WTC11 (cell line): ENCODE measurements at regions not wholly inside any gene's neighbourhood (a gene's known extent, or its start where the extent isn't known, plus 50 kb on each side); places are given as distances from the start of the nearest gene placed in this dataset.

Experiments
- ATAC-seq: fragments of 200-7000 bp; cut with Tn5 transposase; 2 replicates; pipeline ENCODE4 v1.10.0; 2021; ENCODE audit warnings: mild to moderate bottlenecking, moderate library complexity
- CTCF ChIA-PET: fragments of 300-600 bp; sonication (Branson Sonifier 250); formaldehyde crosslinking; loops from one replicate; lab custom pipeline; 2021; ENCODE audit warnings: antibody characterized with exemption; lab: Charles Lee
- POLR2A ChIA-PET: fragments of 350-600 bp; sonication (Branson Sonifier 250); formaldehyde crosslinking; loops from one replicate; lab custom pipeline; 2021; ENCODE audit warnings: antibody characterized with exemption; lab: Charles Lee
- DNase-seq: peaks from one replicate; pipeline ENCODE4 v3.0.0; 2021; ENCODE audit warnings: low spot score
- H3K27ac Mint-ChIP-seq: 2 replicates; pipeline ENCODE4 v1.8.0; 2021; ENCODE audit warnings: mixed read lengths
- H3K27me3 Mint-ChIP-seq: 2 replicates; pipeline ENCODE4 v1.8.0; 2021; ENCODE audit warnings: low read depth, mild to moderate bottlenecking, moderate library complexity, mixed read lengths
- H3K36me3 Mint-ChIP-seq: 2 replicates; pipeline ENCODE4 v1.8.0; 2021; ENCODE audit warnings: mixed read lengths
- H3K4me1 Mint-ChIP-seq: 2 replicates; pipeline ENCODE4 v1.8.0; 2022; ENCODE audit warnings: mixed read lengths
- H3K4me3 Mint-ChIP-seq: 2 replicates; pipeline ENCODE4 v1.8.0; 2021; ENCODE audit warnings: mild to moderate bottlenecking, moderate library complexity, mixed read lengths
- H3K9me3 Mint-ChIP-seq: 2 replicates; pipeline ENCODE4 v1.8.0; 2021; ENCODE audit warnings: mixed read lengths
- CBFB ChIP-seq: sonication (generic); formaldehyde crosslinking; IDR thresholded peaks from 2 replicates; pipeline ENCODE4 v1.8.1; 2022; ENCODE audit warnings: mild to moderate bottlenecking, low read depth, missing genetic modification reagents
- EMX1 ChIP-seq: fragments of 250-450 bp; sonication (Bioruptor Pico); IDR thresholded peaks from 2 replicates; pipeline ENCODE4 v1.8.0; 2021; ENCODE audit warnings: mild to moderate bottlenecking
- FOXJ3 ChIP-seq: sonication (generic); formaldehyde crosslinking; IDR thresholded peaks from 2 replicates; pipeline ENCODE4 v1.9.0; 2021; ENCODE audit warnings: missing genetic modification reagents, mild to moderate bottlenecking, borderline replicate concordance
- FOXK1 ChIP-seq: sonication (generic); formaldehyde crosslinking; IDR thresholded peaks from 2 replicates; pipeline ENCODE4 v1.8.0; 2022; ENCODE audit warnings: mild to moderate bottlenecking, moderate library complexity, missing genetic modification reagents
- GRHL2 ChIP-seq: fragments of 250-450 bp; sonication (Bioruptor Pico); IDR thresholded peaks from 2 replicates; pipeline ENCODE4 v1.8.0; 2022; ENCODE audit warnings: mild to moderate bottlenecking, moderate library complexity; ENCODE audit not compliant: insufficient replicate concordance, severe bottlenecking
- HMGA2 ChIP-seq: fragments of 250-450 bp; sonication (Bioruptor Pico); IDR thresholded peaks from 2 replicates; pipeline ENCODE4 v1.4.0; 2021; ENCODE audit warnings: mild to moderate bottlenecking, moderate library complexity
- JAZF1 ChIP-seq: fragments of 250-450 bp; sonication (Bioruptor Pico); IDR thresholded peaks from 2 replicates; pipeline ENCODE4 v1.9.0; 2021; ENCODE audit warnings: moderate library complexity, mild to moderate bottlenecking, inconsistent platforms
- ZNF423 ChIP-seq: fragments of 250-450 bp; sonication (Bioruptor Pico); IDR thresholded peaks from 2 replicates; pipeline ENCODE4 v2.1.2; 2022; ENCODE audit warnings: mild to moderate bottlenecking, moderate library complexity
- ZNF671 ChIP-seq: fragments of 250-450 bp; sonication (Bioruptor Pico); IDR thresholded peaks from 2 replicates; pipeline ENCODE4 v1.8.0; 2021; ENCODE audit warnings: mild to moderate bottlenecking
- TF ChIP-seq, protein P1 (sequence below): sonication (generic); formaldehyde crosslinking; IDR thresholded peaks from 2 replicates; pipeline ENCODE4 v1.8.1; 2022; ENCODE audit warnings: mild to moderate bottlenecking, missing genetic modification reagents, moderate library complexity, borderline replicate concordance
- TF ChIP-seq, protein P2 (sequence below): sonication (generic); formaldehyde crosslinking; IDR thresholded peaks from 2 replicates; pipeline ENCODE4 v1.8.0; 2022; ENCODE audit warnings: missing genetic modification reagents
- TF ChIP-seq, protein P3 (sequence below): sonication (generic); formaldehyde crosslinking; IDR thresholded peaks from 2 replicates; pipeline ENCODE4 v1.8.1; 2022; ENCODE audit warnings: low read depth, mild to moderate bottlenecking, moderate library complexity, missing genetic modification reagents, borderline replicate concordance
- TF ChIP-seq, protein P4 (sequence below): fragments of 250-450 bp; sonication (Bioruptor Pico); IDR thresholded peaks from 2 replicates; pipeline ENCODE4 v1.9.0; 2021; ENCODE audit warnings: mild to moderate bottlenecking
- TF ChIP-seq, protein P5 (sequence below): sonication (generic); formaldehyde crosslinking; IDR thresholded peaks from 2 replicates; pipeline ENCODE4 v1.8.0; 2022; ENCODE audit warnings: mild to moderate bottlenecking, missing genetic modification reagents
- TF ChIP-seq, protein P6 (sequence below): sonication (generic); formaldehyde crosslinking; IDR thresholded peaks from 2 replicates; pipeline ENCODE4 v1.8.1; 2022; ENCODE audit warnings: mild to moderate bottlenecking, moderate library complexity, missing genetic modification reagents
- TF ChIP-seq, protein P7 (sequence below): sonication (generic); formaldehyde crosslinking; IDR thresholded peaks from 2 replicates; pipeline ENCODE4 v1.8.0; 2023; ENCODE audit warnings: mild to moderate bottlenecking, missing genetic modification reagents

DNA sequence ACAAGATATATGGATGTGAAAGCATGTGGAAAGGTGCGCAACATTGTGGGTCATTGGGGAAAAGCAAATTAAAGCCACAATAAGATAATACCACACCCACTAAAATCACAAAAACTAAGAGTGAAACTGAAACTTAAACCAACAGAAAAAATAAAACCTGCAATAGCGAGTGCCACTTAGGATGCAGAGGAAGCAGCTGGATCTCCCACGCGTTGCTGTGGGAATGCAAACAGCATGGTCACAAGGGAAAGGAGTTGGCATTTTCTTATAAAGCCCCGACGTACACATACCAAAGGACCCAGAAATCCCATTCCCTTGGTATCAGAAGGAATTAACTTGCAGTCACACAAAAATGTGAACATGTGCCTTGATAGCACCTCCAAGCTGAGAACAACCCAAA, 712.0 kb downstream of the TBC1D22A start:
- Mint-ChIP-seq H3K27ac (no peak overlapping the region), H3K4me1 (no peaks in the 10 kb centered on the region), H3K27me3 (peaks cover 5% of the 10 kb centered on the region; the same call in 1 of the 2 replicates), H3K4me3 (no peak overlapping the region), H3K9me3 (peaks cover 52% of the 10 kb centered on the region), H3K36me3 (peaks cover 14% of the 10 kb centered on the region; the same call in 1 of the 2 replicates)
- POLR2A ChIA-PET = no interaction called here
- DNase-seq (no peak), ATAC-seq (no peak)
- no peak for TF ChIP-seq JAZF1
- TF ChIP-seq, protein P1, sequence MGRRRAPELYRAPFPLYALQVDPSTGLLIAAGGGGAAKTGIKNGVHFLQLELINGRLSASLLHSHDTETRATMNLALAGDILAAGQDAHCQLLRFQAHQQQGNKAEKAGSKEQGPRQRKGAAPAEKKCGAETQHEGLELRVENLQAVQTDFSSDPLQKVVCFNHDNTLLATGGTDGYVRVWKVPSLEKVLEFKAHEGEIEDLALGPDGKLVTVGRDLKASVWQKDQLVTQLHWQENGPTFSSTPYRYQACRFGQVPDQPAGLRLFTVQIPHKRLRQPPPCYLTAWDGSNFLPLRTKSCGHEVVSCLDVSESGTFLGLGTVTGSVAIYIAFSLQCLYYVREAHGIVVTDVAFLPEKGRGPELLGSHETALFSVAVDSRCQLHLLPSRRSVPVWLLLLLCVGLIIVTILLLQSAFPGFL (CRISPR knock-in tag) = no peak
- TF ChIP-seq, protein P2, sequence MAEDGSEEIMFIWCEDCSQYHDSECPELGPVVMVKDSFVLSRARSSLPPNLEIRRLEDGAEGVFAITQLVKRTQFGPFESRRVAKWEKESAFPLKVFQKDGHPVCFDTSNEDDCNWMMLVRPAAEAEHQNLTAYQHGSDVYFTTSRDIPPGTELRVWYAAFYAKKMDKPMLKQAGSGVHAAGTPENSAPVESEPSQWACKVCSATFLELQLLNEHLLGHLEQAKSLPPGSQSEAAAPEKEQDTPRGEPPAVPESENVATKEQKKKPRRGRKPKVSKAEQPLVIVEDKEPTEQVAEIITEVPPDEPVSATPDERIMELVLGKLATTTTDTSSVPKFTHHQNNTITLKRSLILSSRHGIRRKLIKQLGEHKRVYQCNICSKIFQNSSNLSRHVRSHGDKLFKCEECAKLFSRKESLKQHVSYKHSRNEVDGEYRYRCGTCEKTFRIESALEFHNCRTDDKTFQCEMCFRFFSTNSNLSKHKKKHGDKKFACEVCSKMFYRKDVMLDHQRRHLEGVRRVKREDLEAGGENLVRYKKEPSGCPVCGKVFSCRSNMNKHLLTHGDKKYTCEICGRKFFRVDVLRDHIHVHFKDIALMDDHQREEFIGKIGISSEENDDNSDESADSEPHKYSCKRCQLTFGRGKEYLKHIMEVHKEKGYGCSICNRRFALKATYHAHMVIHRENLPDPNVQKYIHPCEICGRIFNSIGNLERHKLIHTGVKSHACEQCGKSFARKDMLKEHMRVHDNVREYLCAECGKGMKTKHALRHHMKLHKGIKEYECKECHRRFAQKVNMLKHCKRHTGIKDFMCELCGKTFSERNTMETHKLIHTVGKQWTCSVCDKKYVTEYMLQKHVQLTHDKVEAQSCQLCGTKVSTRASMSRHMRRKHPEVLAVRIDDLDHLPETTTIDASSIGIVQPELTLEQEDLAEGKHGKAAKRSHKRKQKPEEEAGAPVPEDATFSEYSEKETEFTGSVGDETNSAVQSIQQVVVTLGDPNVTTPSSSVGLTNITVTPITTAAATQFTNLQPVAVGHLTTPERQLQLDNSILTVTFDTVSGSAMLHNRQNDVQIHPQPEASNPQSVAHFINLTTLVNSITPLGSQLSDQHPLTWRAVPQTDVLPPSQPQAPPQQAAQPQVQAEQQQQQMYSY (CRISPR knock-in tag) = no peak
- CTCF ChIA-PET = interaction anchor here (0.7 kb wide), 1 partner anchor 261 kb away, joined by 3 read pairs; no protein-coding TSS in a partner anchor

DNA sequence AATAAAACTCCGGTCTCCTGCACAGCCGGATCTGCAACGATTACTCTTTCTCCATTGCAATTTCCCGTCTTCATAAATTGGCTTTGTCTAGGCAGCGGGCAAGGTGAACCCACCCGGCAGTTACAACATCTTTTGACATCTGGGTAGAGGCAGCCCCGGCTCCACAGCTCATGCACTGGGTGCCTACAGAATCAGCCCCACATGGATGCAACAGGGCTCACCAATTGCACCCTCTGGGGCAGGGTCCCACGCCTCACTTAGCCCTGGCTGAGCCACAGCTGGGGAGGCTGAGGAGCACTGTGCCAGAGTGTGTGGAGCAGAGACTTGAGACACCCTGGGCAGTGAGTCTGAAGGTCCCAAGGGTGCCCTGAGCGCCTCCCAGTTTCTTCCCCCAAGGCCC, 710.2 kb downstream of the TBC1D22A start:
- Mint-ChIP-seq H3K4me1 (no peaks in the 10 kb centered on the region), H3K36me3 (peaks cover 14% of the 10 kb centered on the region), H3K27me3 (peaks cover 6% of the 10 kb centered on the region; the same call in 1 of the 2 replicates), H3K4me3 (no peak overlapping the region), H3K9me3 (peaks cover 61% of the 10 kb centered on the region), H3K27ac (no peak overlapping the region)
- no peak for ATAC-seq
- TF ChIP-seq, protein P3, sequence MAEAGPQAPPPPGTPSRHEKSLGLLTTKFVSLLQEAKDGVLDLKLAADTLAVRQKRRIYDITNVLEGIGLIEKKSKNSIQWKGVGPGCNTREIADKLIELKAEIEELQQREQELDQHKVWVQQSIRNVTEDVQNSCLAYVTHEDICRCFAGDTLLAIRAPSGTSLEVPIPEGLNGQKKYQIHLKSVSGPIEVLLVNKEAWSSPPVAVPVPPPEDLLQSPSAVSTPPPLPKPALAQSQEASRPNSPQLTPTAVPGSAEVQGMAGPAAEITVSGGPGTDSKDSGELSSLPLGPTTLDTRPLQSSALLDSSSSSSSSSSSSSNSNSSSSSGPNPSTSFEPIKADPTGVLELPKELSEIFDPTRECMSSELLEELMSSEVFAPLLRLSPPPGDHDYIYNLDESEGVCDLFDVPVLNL = no peak
- TF ChIP-seq ZNF671 (CRISPR knock-in tag) = no peak
- TF ChIP-seq CBFB (CRISPR knock-in tag) = no peak
- TF ChIP-seq, protein P4, sequence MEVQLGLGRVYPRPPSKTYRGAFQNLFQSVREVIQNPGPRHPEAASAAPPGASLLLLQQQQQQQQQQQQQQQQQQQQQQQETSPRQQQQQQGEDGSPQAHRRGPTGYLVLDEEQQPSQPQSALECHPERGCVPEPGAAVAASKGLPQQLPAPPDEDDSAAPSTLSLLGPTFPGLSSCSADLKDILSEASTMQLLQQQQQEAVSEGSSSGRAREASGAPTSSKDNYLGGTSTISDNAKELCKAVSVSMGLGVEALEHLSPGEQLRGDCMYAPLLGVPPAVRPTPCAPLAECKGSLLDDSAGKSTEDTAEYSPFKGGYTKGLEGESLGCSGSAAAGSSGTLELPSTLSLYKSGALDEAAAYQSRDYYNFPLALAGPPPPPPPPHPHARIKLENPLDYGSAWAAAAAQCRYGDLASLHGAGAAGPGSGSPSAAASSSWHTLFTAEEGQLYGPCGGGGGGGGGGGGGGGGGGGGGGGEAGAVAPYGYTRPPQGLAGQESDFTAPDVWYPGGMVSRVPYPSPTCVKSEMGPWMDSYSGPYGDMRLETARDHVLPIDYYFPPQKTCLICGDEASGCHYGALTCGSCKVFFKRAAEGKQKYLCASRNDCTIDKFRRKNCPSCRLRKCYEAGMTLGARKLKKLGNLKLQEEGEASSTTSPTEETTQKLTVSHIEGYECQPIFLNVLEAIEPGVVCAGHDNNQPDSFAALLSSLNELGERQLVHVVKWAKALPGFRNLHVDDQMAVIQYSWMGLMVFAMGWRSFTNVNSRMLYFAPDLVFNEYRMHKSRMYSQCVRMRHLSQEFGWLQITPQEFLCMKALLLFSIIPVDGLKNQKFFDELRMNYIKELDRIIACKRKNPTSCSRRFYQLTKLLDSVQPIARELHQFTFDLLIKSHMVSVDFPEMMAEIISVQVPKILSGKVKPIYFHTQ (CRISPR knock-in tag) = no peak
- no peak for TF ChIP-seq GRHL2 (CRISPR knock-in tag)
- CTCF ChIA-PET = no interaction called here
- POLR2A ChIA-PET = no interaction called here
- DNase-seq = no peak

DNA sequence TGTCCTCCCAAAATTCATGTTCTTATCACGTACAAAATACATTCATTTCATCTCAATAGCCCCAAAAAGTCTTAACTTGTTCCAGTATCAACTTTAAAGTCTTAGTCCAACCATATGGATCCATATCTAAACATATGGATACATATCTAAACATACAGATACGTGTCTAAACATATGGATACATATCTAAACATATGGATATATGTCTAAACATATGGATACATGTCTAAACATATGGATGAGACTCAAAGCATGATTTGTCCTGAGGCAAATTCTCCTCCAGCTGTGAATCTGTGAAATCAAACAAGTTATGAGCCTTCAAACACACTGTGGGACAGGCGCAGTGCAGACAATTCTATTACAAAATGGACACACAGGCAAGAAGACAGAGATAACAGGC, 709.0 kb downstream of the TBC1D22A start:
- ATAC-seq (no peak), DNase-seq (no peak)
- ChIA-PET POLR2A (no interaction called here), CTCF (no interaction called here)
- Mint-ChIP-seq H3K27ac (no peak overlapping the region), H3K4me3 (no peak overlapping the region), H3K27me3 (peaks cover 13% of the 10 kb centered on the region; the same call in 1 of the 2 replicates), H3K36me3 (peaks cover 22% of the 10 kb centered on the region), H3K4me1 (no peaks in the 10 kb centered on the region), H3K9me3 (peaks cover 66% of the 10 kb centered on the region)
- TF ChIP-seq, protein P5, sequence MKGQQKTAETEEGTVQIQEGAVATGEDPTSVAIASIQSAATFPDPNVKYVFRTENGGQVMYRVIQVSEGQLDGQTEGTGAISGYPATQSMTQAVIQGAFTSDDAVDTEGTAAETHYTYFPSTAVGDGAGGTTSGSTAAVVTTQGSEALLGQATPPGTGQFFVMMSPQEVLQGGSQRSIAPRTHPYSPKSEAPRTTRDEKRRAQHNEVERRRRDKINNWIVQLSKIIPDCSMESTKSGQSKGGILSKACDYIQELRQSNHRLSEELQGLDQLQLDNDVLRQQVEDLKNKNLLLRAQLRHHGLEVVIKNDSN (CRISPR knock-in tag) = no peak
- no peak for TF ChIP-seq EMX1 (CRISPR knock-in tag)
- TF ChIP-seq HMGA2 (CRISPR knock-in tag) = no peak
- TF ChIP-seq, protein P6, sequence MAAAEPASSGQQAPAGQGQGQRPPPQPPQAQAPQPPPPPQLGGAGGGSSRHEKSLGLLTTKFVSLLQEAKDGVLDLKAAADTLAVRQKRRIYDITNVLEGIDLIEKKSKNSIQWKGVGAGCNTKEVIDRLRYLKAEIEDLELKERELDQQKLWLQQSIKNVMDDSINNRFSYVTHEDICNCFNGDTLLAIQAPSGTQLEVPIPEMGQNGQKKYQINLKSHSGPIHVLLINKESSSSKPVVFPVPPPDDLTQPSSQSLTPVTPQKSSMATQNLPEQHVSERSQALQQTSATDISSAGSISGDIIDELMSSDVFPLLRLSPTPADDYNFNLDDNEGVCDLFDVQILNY (CRISPR knock-in tag) = no peak
- TF ChIP-seq, protein P7, sequence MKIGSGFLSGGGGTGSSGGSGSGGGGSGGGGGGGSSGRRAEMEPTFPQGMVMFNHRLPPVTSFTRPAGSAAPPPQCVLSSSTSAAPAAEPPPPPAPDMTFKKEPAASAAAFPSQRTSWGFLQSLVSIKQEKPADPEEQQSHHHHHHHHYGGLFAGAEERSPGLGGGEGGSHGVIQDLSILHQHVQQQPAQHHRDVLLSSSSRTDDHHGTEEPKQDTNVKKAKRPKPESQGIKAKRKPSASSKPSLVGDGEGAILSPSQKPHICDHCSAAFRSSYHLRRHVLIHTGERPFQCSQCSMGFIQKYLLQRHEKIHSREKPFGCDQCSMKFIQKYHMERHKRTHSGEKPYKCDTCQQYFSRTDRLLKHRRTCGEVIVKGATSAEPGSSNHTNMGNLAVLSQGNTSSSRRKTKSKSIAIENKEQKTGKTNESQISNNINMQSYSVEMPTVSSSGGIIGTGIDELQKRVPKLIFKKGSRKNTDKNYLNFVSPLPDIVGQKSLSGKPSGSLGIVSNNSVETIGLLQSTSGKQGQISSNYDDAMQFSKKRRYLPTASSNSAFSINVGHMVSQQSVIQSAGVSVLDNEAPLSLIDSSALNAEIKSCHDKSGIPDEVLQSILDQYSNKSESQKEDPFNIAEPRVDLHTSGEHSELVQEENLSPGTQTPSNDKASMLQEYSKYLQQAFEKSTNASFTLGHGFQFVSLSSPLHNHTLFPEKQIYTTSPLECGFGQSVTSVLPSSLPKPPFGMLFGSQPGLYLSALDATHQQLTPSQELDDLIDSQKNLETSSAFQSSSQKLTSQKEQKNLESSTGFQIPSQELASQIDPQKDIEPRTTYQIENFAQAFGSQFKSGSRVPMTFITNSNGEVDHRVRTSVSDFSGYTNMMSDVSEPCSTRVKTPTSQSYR (CRISPR knock-in tag) = no peak
- no peak for TF ChIP-seq ZNF423 (CRISPR knock-in tag)
- TF ChIP-seq FOXJ3 (CRISPR knock-in tag) = no peak
- no peak for TF ChIP-seq FOXK1 (CRISPR knock-in tag)
